Fibroblast of skin of scalp (primary cell): ENCODE measurements at regions not wholly inside any gene's neighbourhood (a gene's known extent, or its start where the extent isn't known, plus 50 kb on each side); places are given as distances from the start of the nearest gene placed in this dataset.
"Not testable (repeated sequence)": the region's sequence is repeated elsewhere in the genome, so short reads cannot be mapped to it uniquely, and the experiment has no call there.

Source experiments
- DNase-seq: peaks from one replicate; pipeline ENCODE4 v3.0.0-alpha.2; 2013

GRCh38 chr13:80751854-80752253 lies 410.9 kb upstream of the SPRY2 start:
- DNase-seq = no peak

GRCh38 chr13:80744147-80744914 lies 403.4 kb upstream of the SPRY2 start:
- DNase-seq = no peak

- no peak for DNase-seq
Observed at GRCh38 chr13:80742033-80742432, 401.1 kb upstream of the SPRY2 start.

GRCh38 chr13:80740071-80740470 lies 399.1 kb upstream of the SPRY2 start:
- DNase-seq = no peak

- DNase-seq = no peak
Observed at GRCh38 chr13:80737513-80737912, 396.6 kb upstream of the SPRY2 start.

- DNase-seq = no peak
Observed at GRCh38 chr13:80727321-80727975, 386.5 kb upstream of the SPRY2 start.

- no peak for DNase-seq
Observed at GRCh38 chr13:80726868-80727267, 385.9 kb upstream of the SPRY2 start.

- DNase-seq = no peak
Observed at GRCh38 chr13:80721689-80722088, 380.8 kb upstream of the SPRY2 start.

GRCh38 chr13:80718970-80719369 lies 378.0 kb upstream of the SPRY2 start:
- DNase-seq = no peak

- no peak for DNase-seq
Observed at GRCh38 chr13:80717776-80718175, 376.9 kb upstream of the SPRY2 start.

- DNase-seq = no peak
Observed at GRCh38 chr13:80716610-80717081, 375.7 kb upstream of the SPRY2 start.

- DNase-seq = peak; percentile 3
Observed at GRCh38 chr13:80712026-80712425, 371.1 kb upstream of the SPRY2 start.

- DNase-seq = no peak
Observed at GRCh38 chr13:80708791-80709190, 367.9 kb upstream of the SPRY2 start.

GRCh38 chr13:80707000-80707983 lies 366.4 kb upstream of the SPRY2 start:
- no peak for DNase-seq

- no peak for DNase-seq
Observed at GRCh38 chr13:80706164-80706471, 365.2 kb upstream of the SPRY2 start.

GRCh38 chr13:80705371-80706163 lies 364.6 kb upstream of the SPRY2 start:
- DNase-seq = no peak

GRCh38 chr13:80704369-80704768 lies 363.4 kb upstream of the SPRY2 start:
- DNase-seq = no peak

- no peak for DNase-seq
Observed at GRCh38 chr13:80695841-80696240, 354.9 kb upstream of the SPRY2 start.

- not testable (repeated sequence) for DNase-seq
Observed at GRCh38 chr13:80691814-80692213, 350.9 kb upstream of the SPRY2 start.

- no peak for DNase-seq
Observed at GRCh38 chr13:80690208-80690607, 349.3 kb upstream of the SPRY2 start.

- DNase-seq = no peak
Observed at GRCh38 chr13:80688593-80688992, 347.7 kb upstream of the SPRY2 start.

GRCh38 chr13:80685942-80686341 lies 345.0 kb upstream of the SPRY2 start:
- DNase-seq = no peak
